ENCODE measurements at regions not wholly inside any gene's neighbourhood (a gene's known extent, or its start where the extent isn't known, plus 50 kb on each side); places are given as distances from the start of the nearest gene placed in this dataset.

- RAD21 ChIA-PET (ENCODE audit: unreplicated experiment) = no interaction called here
- Histone ChIP-seq H3K4me1 (ENCODE audit: control insufficient read depth, insufficient read depth, low read length) (no peaks in the 10 kb centered on the region), H4K20me1 (ENCODE audit: control insufficient read depth, insufficient read depth) (no peaks in the 10 kb centered on the region), H3K9me3 (replicated peaks; ENCODE audit: control insufficient read depth, insufficient read depth, low read length) (no peaks in the 10 kb centered on the region), H2AFZ (ENCODE audit: control insufficient read depth, low read depth, low read length) (no peak overlapping the region), H3K9ac (ENCODE audit: control insufficient read depth, insufficient read depth, low read length) (no peak overlapping the region), H3K27ac (ENCODE audit: control insufficient read depth, insufficient read depth) (no peak overlapping the region), H3K4me2 (ENCODE audit: control insufficient read depth, insufficient read depth) (no peak overlapping the region), H3K36me3 (ENCODE audit: control insufficient read depth in 2 of 2, insufficient read depth in 2 of 2, low read length in 1 of 2) (no peaks in the 10 kb centered on the region), H3K4me3 (no peak overlapping the region), H3K79me2 (ENCODE audit: control insufficient read depth, insufficient read depth, low read length) (no peaks in the 10 kb centered on the region), H3K27me3 (replicated peaks in 1 of 2; ENCODE audit: control insufficient read depth in 2 of 2, insufficient read depth in 2 of 2, low read length in 1 of 2) (no peaks in the 10 kb centered on the region)
- SMC1A ChIA-PET (ENCODE audit: uncharacterized antibody, unreplicated experiment) = no interaction called here
- CTCF ChIA-PET = interaction anchor here (0.8 to 4.8 kb wide), 2 partner anchors 138 to 813 kb away, joined by 3 to 26 read pairs; no protein-coding TSS in a partner anchor
- in situ Hi-C loops (cut with MboI) = loop anchor here (5.0 to 10.0 kb wide), 2 partner anchors 835 to 978 kb away; no protein-coding TSS in a partner anchor
- FAIRE-seq (no peak), DNase-seq (ENCODE audit: low read depth, low spot score) (no peak), ATAC-seq (no peak)
- BruUV-seq (replicated peaks) = no TSS peak
- POLR2A ChIA-PET = no interaction called here
- WGBS (ENCODE audit: insufficient coverage, insufficient replicate concordance, low lambda C conversion rate, missing lambda C conversion rate) = 51% methylated on average over 4 of the region's 4 CpGs
- intact Hi-C loops (cut with micrococcal nuclease; ENCODE audit: unreplicated experiment) = loop anchor here (2.0 to 5.0 kb wide), 3 partner anchors 200 to 635 kb away; no protein-coding TSS in a partner anchor
- TF ChIP-seq USF1 (IDR thresholded peaks at IDR 0.05; ENCODE audit: borderline replicate concordance, extremely low read length, insufficient read depth, low read depth, low read length) (no peak), YY1 (IDR thresholded peaks at IDR 0.05; ENCODE audit: low read depth, low read length) (no peak), EGR1 (IDR thresholded peaks at IDR 0.05; ENCODE audit: borderline replicate concordance in 1 of 2, low read depth in 2 of 2, low read length in 2 of 2) (no peak), SRF (IDR thresholded peaks at IDR 0.05; ENCODE audit: low read depth in 2 of 2, low read length in 2 of 2) (no peak), E2F4 (IDR thresholded peaks at IDR 0.05; ENCODE audit: low read depth, low read length) (no peak), RAD51 (IDR thresholded peaks at IDR 0.05) (no peak), CHD2 (IDR thresholded peaks at IDR 0.05; ENCODE audit: borderline replicate concordance, low read depth, low read length) (no peak), YBX1 (IDR thresholded peaks at IDR 0.05) (no peak), ZNF24 (IDR thresholded peaks at IDR 0.05) (no peak)
These were observed 490.1 kb downstream of the TNS1 start for GRCh38 chr2:217512728-217513127.

Measured in GM12878 (cell line).